Spleen (tissue), 11 donors: ENCODE measurements at regions not wholly inside any gene's neighbourhood (a gene's known extent, or its start where the extent isn't known, plus 50 kb on each side); places are given as distances from the start of the nearest gene placed in this dataset.

Source experiments
- DNase-seq: peaks from one replicate; pipeline ENCODE4 v3.0.0-alpha.2; 2020
- H3K27ac ChIP-seq, 8 donors: fragments of 200-600 bp; sonication (generic) in 7 of 8; 1 replicate in 4 of 8; 2 replicates in 4 of 8; pipeline versions ENCODE4 v1.5.0 to v1.8.0; 2016 to 2021; ENCODE audit warnings: inconsistent platforms in 4 of 8, mild to moderate bottlenecking in 4 of 8, moderate library complexity in 1 of 8
- H3K27me3 ChIP-seq, 7 donors: fragments of 200-600 bp; sonication (generic) in 6 of 7; replicated peaks in 1 of 7; 1 replicate in 4 of 7; 2 replicates in 3 of 7; pipeline versions ENCODE4 v1.5.0 to v1.8.0; 2016 to 2021; ENCODE audit warnings: inconsistent platforms in 3 of 7, mild to moderate bottlenecking in 1 of 7
- H3K36me3 ChIP-seq, 6 donors: fragments of 200-600 bp; sonication (generic) in 5 of 6; 1 replicate in 4 of 6; 2 replicates in 2 of 6; pipeline versions ENCODE4 v1.5.0 to v1.8.0; 2016 to 2021; ENCODE audit warnings: inconsistent platforms in 2 of 6
- H3K4me1 ChIP-seq, 6 donors: fragments of 200-600 bp; sonication (generic) in 5 of 6; 1 replicate in 3 of 6; 2 replicates in 3 of 6; pipeline versions ENCODE4 v1.5.0 to v1.8.0; 2016 to 2021; ENCODE audit warnings: inconsistent platforms in 3 of 6
- H3K4me3 ChIP-seq, 8 donors: fragments of 200-600 bp; sonication (generic) in 7 of 8; 1 replicate in 4 of 8; 2 replicates in 4 of 8; pipeline versions ENCODE4 v1.5.0 to v1.8.0; 2016 to 2021; ENCODE audit warnings: inconsistent platforms in 4 of 8, mild to moderate bottlenecking in 4 of 8, moderate library complexity in 2 of 8
- H3K9me3 ChIP-seq, 8 donors: fragments of 200-600 bp; sonication (generic) in 7 of 8; 1 replicate in 4 of 8; 2 replicates in 4 of 8; pipeline versions ENCODE4 v1.5.0 to v1.8.0; 2016 to 2021; ENCODE audit warnings: inconsistent platforms in 4 of 8
- CTCF ChIP-seq, 11 experiments: fragments of 200-600 bp in 7 of 11; fragments of 450-650 bp in 4 of 11; sonication (generic) in 4 of 11; IDR thresholded peaks in 8 of 11; conservative IDR thresholded peaks in 3 of 11; 1 replicate in 7 of 11; 2 replicates in 4 of 11; pipeline versions ENCODE4 v1.4.0 to v1.8.0; 2016 to 2021; ENCODE audit warnings: antibody characterized with exemption in 11 of 11, inconsistent platforms in 4 of 11, mild to moderate bottlenecking in 1 of 11
- POLR2A ChIP-seq, 3 donors: fragments of 450-650 bp; IDR thresholded peaks; one replicate each; pipeline ENCODE4 v1.5.1; 2017; ENCODE audit warnings: antibody characterized with exemption in 3 of 3, mild to moderate bottlenecking in 1 of 3
- POLR2AphosphoS5 ChIP-seq, 3 donors: sonication (generic); formaldehyde crosslinking; IDR thresholded peaks; one replicate each; pipeline ENCODE4 v1.5.1; 2017; ENCODE audit warnings: antibody characterized with exemption in 3 of 3
- WGBS, 5 donors: extraction: QIAGEN DNeasy Blood & Tissue Kit in 3 of 5; methylation state at CpG; one replicate each; pipeline versions ENCODE4 v1.1.5 to v1.1.7; 2013 to 2018; 5-methylcytosine and 5-hydroxymethylcytosine counted together
- intact Hi-C: fragments of 100-400 bp; cut with DNase I; formaldehyde crosslinking; loops from one replicate; pipeline ENCODE4 v1.15.0; 2023; ENCODE audit warnings: low total_unique reads
- donor health status: healthy with polysubstance abuse.
- donor health status: DM: no; HTN: no; CAD: no; lungs with moderate emphysema.
- donor health status: DM: no; HTN: no; CAD: no.
- donor health status: Bipolar disorder and iron deficiency.
- donor health status: healthy.
- donor health status: DM: no; HTN: no; CAD: no.
- donor health status: DM: yes; HTN: yes; CAD: no.

GRCh38 chr2:60273836-60274235 is 279.6 kb downstream of the BCL11A start:
- intact Hi-C loops = no loop called here
- TF ChIP-seq POLR2AphosphoS5 (IDR thresholded peaks at IDR 0.05) (no peak), POLR2A (IDR thresholded peaks at IDR 0.05) (no peak), CTCF (IDR thresholded peaks at IDR 0.05 in 8 of 11, conservative IDR thresholded peaks at IDR 0.05 in 3 of 11) (no peak)
- H3K4me3 ChIP-seq = no peak overlapping the region
- H3K36me3 ChIP-seq = no peaks in the 10 kb centered on the region
- H3K27me3 ChIP-seq = no peaks in the 10 kb centered on the region
- H3K4me1 ChIP-seq = no peaks in the 10 kb centered on the region
- H3K27ac ChIP-seq = no peak overlapping the region
- peaks cover 0 to 16% (median 14%) of the 10 kb centered on the region in 8 donors for H3K9me3 ChIP-seq
- 86 to 95% (median 92%) methylated on average over 3 of the region's 3 CpGs for WGBS, 5 donors
- DNase-seq = no peak

- no peak for DNase-seq
- Histone ChIP-seq H3K9me3 (peaks cover 0 to 16% (median 14%) of the 10 kb centered on the region in 8 donors), H3K27me3 (no peaks in the 10 kb centered on the region), H3K27ac (no peak overlapping the region), H3K36me3 (no peaks in the 10 kb centered on the region), H3K4me3 (no peak overlapping the region), H3K4me1 (no peaks in the 10 kb centered on the region)
- TF ChIP-seq POLR2A (IDR thresholded peaks at IDR 0.05) (no peak), CTCF (IDR thresholded peaks at IDR 0.05 in 8 of 11, conservative IDR thresholded peaks at IDR 0.05 in 3 of 11) (no peak), POLR2AphosphoS5 (IDR thresholded peaks at IDR 0.05) (no peak)
- 77 to 82% (median 81%) methylated on average over 5 of the region's 5 CpGs for WGBS, 5 donors
- intact Hi-C loops = no loop called here
Observed at GRCh38 chr2:60271713-60272112, 281.7 kb downstream of the BCL11A start.

GRCh38 chr2:60271131-60271530 is 282.3 kb downstream of the BCL11A start:
- WGBS, 5 donors = 89 to 95% (median 92%) methylated on average over 7 of the region's 7 CpGs
- intact Hi-C loops = no loop called here
- no peak for DNase-seq

GRCh38 chr2:60268661-60269060 is 284.8 kb downstream of the BCL11A start:
- TF ChIP-seq POLR2AphosphoS5 (IDR thresholded peaks at IDR 0.05) (no peak), POLR2A (IDR thresholded peaks at IDR 0.05) (no peak), CTCF (IDR thresholded peaks at IDR 0.05 in 8 of 11, conservative IDR thresholded peaks at IDR 0.05 in 3 of 11) (no peak)
- intact Hi-C loops = no loop called here
- Histone ChIP-seq H3K36me3 (no peaks in the 10 kb centered on the region), H3K4me1 (no peaks in the 10 kb centered on the region), H3K27ac (no peak overlapping the region), H3K4me3 (no peak overlapping the region), H3K27me3 (no peaks in the 10 kb centered on the region), H3K9me3 (no peaks in the 10 kb centered on the region)
- no peak for DNase-seq
- 87 to 97% (median 91%) methylated on average over 2 of the region's 2 CpGs for WGBS, 5 donors

More at GRCh38 chr2:60271131-60271530, 282.3 kb downstream of the BCL11A start:
- TF ChIP-seq POLR2A (IDR thresholded peaks at IDR 0.05) (no peak), CTCF (IDR thresholded peaks at IDR 0.05 in 8 of 11, conservative IDR thresholded peaks at IDR 0.05 in 3 of 11) (no peak), POLR2AphosphoS5 (IDR thresholded peaks at IDR 0.05) (no peak)
- H3K9me3 ChIP-seq = peaks cover 0 to 16% (median 14%) of the 10 kb centered on the region in 8 donors
- no peaks in the 10 kb centered on the region for H3K36me3 ChIP-seq
- no peaks in the 10 kb centered on the region for H3K27me3 ChIP-seq
- no peak overlapping the region for H3K4me3 ChIP-seq
- H3K27ac ChIP-seq = no peak overlapping the region
- no peaks in the 10 kb centered on the region for H3K4me1 ChIP-seq
